HepG2 (cell line): ENCODE measurements at regions not wholly inside any gene's neighbourhood (a gene's known extent, or its start where the extent isn't known, plus 50 kb on each side); places are given as distances from the start of the nearest gene placed in this dataset.

Experiments
- ATAC-seq: fragments of 200-7000 bp; cut with Tn5 transposase; 3 replicates; pipeline ENCODE4 v1.9.1; 2020; ENCODE audit warnings: mild to moderate bottlenecking, moderate library complexity
- BruUV-seq: library from RNA; stranded (reverse); fragments of 400-500 nt; replicated peaks from 2 replicates; lab custom pipeline; 2021; lab: Mats Ljungman, UMichigan
- CTCF ChIA-PET: fragments of 300-600 bp; formaldehyde crosslinking; extraction: SDS; loops from one replicate; lab custom pipeline; 2021; ENCODE audit warnings: low total read pairs, inconsistent platforms, low intra/inter-chr PET ratio; lab: Yijun Ruan, JAX
- POLR2A ChIA-PET: fragments of 350-600 bp; sonication (Branson Sonifier 250); formaldehyde crosslinking; loops from one replicate; lab custom pipeline; 2020; ENCODE audit warnings: antibody characterized with exemption, inconsistent platforms; lab: Yijun Ruan, JAX
- DNase-seq: peaks from one replicate; pipeline ENCODE4 v3.0.0-alpha.2; 2015; ENCODE audit warnings: low spot score
- FAIRE-seq: peaks from 3 replicates; lab custom pipeline; 2011; peaks lifted over from hg19 to GRCh38; lab: Jason Lieb, UNC
- H2AFZ ChIP-seq: one replicate; pipeline ENCODE4 v1.6.1; 2011; ENCODE audit warnings: low read length, inconsistent platforms
- H3K27ac ChIP-seq: fragments of 300-600 bp; 3 replicates; pipeline ENCODE4 v1.8.0; 2011; ENCODE audit warnings: mixed run types, mild to moderate bottlenecking, mixed read lengths, low read length, inconsistent platforms; ENCODE audit not compliant: insufficient read depth; ENCODE audit errors: extremely low read length
- H3K27me3 ChIP-seq, 2 experiments: fragments of 200-600 bp in 1 of 2; 2 replicates in 1 of 2; 3 replicates in 1 of 2; pipeline versions ENCODE4 v1.6.0 to v1.8.0; 2011; ENCODE audit warnings: low read length in 2 of 2, mild to moderate bottlenecking in 2 of 2, moderate library complexity in 2 of 2, inconsistent platforms in 1 of 2; ENCODE audit not compliant: insufficient read depth in 2 of 2, control insufficient read depth in 1 of 2
- H3K36me3 ChIP-seq, 2 experiments: fragments of 200-600 bp in 1 of 2; replicated peaks in 1 of 2; 2 replicates in 1 of 2; 3 replicates in 1 of 2; pipeline versions ENCODE4 v1.5.1 to v1.8.0; 2011; ENCODE audit warnings: low read length in 2 of 2, inconsistent platforms in 1 of 2; ENCODE audit not compliant: insufficient read depth in 2 of 2, control insufficient read depth in 1 of 2
- H3K4me1 ChIP-seq: 2 replicates; pipeline ENCODE4 v1.5.1; 2012; ENCODE audit warnings: low read length, inconsistent platforms; ENCODE audit not compliant: insufficient read depth
- H3K4me2 ChIP-seq: 2 replicates; pipeline ENCODE4 v1.6.0; 2011; ENCODE audit warnings: low read depth, low read length, inconsistent platforms
- H3K4me3 ChIP-seq, 3 experiments: fragments of 200-600 bp in 1 of 3; sonication (generic), shearing (Covaris generic) in 1 of 3; replicated peaks in 1 of 3; 2 replicates each; pipeline ENCODE4 v1.5.1; 2011 to 2016; ENCODE audit warnings: low read length in 3 of 3, inconsistent platforms in 2 of 3, low read depth in 2 of 3, mild to moderate bottlenecking in 2 of 3, control low read depth in 1 of 3, mixed read lengths in 1 of 3; ENCODE audit not compliant: insufficient read depth in 1 of 3
- H3K79me2 ChIP-seq: one replicate; pipeline ENCODE4 v1.6.1; 2011; ENCODE audit warnings: low read length, inconsistent platforms; ENCODE audit not compliant: insufficient read depth
- H3K9ac ChIP-seq: 2 replicates; pipeline ENCODE4 v1.6.0; 2011; ENCODE audit warnings: mild to moderate bottlenecking, low read depth, low read length, inconsistent platforms; ENCODE audit not compliant: insufficient read depth
- H3K9me3 ChIP-seq: 2 replicates; pipeline ENCODE4 v1.5.1; 2012; ENCODE audit warnings: mild to moderate bottlenecking, low read length
- H4K20me1 ChIP-seq: 2 replicates; pipeline ENCODE4 v1.6.0; 2011; ENCODE audit warnings: inconsistent platforms, mild to moderate bottlenecking, low read length, moderate library complexity; ENCODE audit not compliant: insufficient read depth
- NFE2 ChIP-seq: sonication (generic); formaldehyde crosslinking; IDR thresholded peaks from 2 replicates; pipeline ENCODE4 v1.4.0; 2020; ENCODE audit warnings: missing genetic modification reagents
- STAT6 ChIP-seq: sonication (generic); formaldehyde crosslinking; IDR thresholded peaks from 2 replicates; pipeline ENCODE4 v1.4.0; 2020; ENCODE audit warnings: missing genetic modification reagents, mild to moderate bottlenecking, borderline replicate concordance
- ZFYVE20 ChIP-seq: sonication (generic); formaldehyde crosslinking; IDR thresholded peaks from 2 replicates; pipeline ENCODE4 v1.8.0; 2023; ENCODE audit warnings: low read depth, mild to moderate bottlenecking, moderate library complexity, missing genetic modification reagents, borderline replicate concordance
- ZNF142 ChIP-seq: sonication (generic); formaldehyde crosslinking; IDR thresholded peaks from 2 replicates; pipeline ENCODE4 v1.4.0; 2020; ENCODE audit warnings: missing genetic modification reagents
- ZNF256 ChIP-seq: sonication (generic); formaldehyde crosslinking; conservative IDR thresholded peaks from 2 replicates; pipeline ENCODE4 v1.4.0; 2020; ENCODE audit warnings: missing genetic modification reagents
- ZNF850 ChIP-seq: sonication (generic); formaldehyde crosslinking; conservative IDR thresholded peaks from 2 replicates; pipeline ENCODE4 v1.9.0; 2021; ENCODE audit warnings: mild to moderate bottlenecking, missing genetic modification reagents
- WGBS: methylation state at CpG from one replicate; pipeline ENCODE4 v1.1.6; 2017; ENCODE audit warnings: low lambda C conversion rate; 5-methylcytosine and 5-hydroxymethylcytosine counted together
- in situ Hi-C: cut with HindIII; loops from 2 replicates; pipeline ENCODE4 v1.10.0; 2017; ENCODE audit warnings: low pct_unique_long_range_greater_than_20kb; ENCODE audit not compliant: extremely low pct_ligation_motif_present
- intact Hi-C: fragments of 100-400 bp; cut with micrococcal nuclease; formaldehyde crosslinking; loops from one replicate; pipeline ENCODE4 v1.10.0; 2022; ENCODE audit not compliant: unreplicated experiment
- TF ChIP-seq, protein P1 (sequence below): sonication (generic); formaldehyde crosslinking; IDR thresholded peaks from 2 replicates; pipeline ENCODE4 v1.5.0; 2020; ENCODE audit warnings: missing genetic modification reagents, mild to moderate bottlenecking, borderline replicate concordance
- TF ChIP-seq, protein P2 (sequence below): sonication (generic); formaldehyde crosslinking; IDR thresholded peaks from 2 replicates; pipeline ENCODE4 v1.8.0; 2022; ENCODE audit warnings: missing genetic modification reagents, low read depth, mild to moderate bottlenecking, borderline replicate concordance

DNA sequence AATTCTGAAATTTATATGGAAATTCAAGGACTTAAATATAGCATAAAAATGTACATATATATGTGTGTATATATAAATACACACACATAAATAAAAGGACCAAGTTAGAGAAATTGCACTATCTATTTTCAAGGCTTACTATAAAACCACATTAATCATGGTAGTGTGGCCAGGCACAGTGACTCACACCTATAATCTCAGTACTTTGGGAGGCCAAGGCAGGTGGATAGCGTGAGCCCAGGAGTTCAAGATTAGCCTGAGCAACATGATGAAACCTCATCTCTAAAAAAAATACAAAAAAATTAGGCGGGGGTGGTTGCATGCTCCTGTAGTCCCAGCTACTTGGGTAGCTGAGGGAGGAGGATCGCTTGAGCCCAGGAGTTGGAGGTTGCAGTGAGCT, 171.4 kb upstream of the GORAB start (continued):
- no peak for TF ChIP-seq ZNF850 (CRISPR knock-in tag)

GRCh38 chr1:170365331-170365730, 166.6 kb upstream of the GORAB start:
- in situ Hi-C loops (no loop called here), intact Hi-C loops (no loop called here)
- ATAC-seq (no peak), FAIRE-seq (no peak), DNase-seq (no peak)
- no peak for TF ChIP-seq ZFYVE20 (CRISPR knock-in tag)
- TF ChIP-seq, protein P1, sequence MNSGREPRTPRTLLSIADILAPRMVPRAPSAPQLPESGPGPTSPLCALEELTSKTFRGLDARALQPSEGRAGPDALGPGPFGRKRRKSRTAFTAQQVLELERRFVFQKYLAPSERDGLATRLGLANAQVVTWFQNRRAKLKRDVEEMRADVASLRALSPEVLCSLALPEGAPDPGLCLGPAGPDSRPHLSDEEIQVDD (CRISPR knock-in tag) = no peak
- no peak for TF ChIP-seq ZNF256 (CRISPR knock-in tag)
- TF ChIP-seq, protein P2, sequence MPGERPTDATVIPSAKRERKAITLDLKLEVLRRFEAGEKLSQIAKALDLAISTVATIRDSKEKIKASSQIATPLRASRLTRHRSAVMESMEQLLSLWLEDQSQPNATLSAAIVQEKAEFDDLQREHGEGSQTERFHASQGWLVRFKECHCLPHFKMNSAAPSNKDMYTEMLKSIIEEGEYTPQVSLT (CRISPR knock-in tag) = no peak
- no peak for TF ChIP-seq STAT6 (CRISPR knock-in tag)
- no peak for TF ChIP-seq ZNF142 (CRISPR knock-in tag)
- no peak for TF ChIP-seq NFE2
- CTCF ChIA-PET = no interaction called here
- POLR2A ChIA-PET = no interaction called here
- BruUV-seq = no TSS peak
- Histone ChIP-seq H3K4me1 (no peaks in the 10 kb centered on the region), H3K9ac (no peak overlapping the region), H3K27me3 (0 out of 5 replicates have a peak, but pooled peaks cover 0 to 1% of the 10 kb centered on the region in 2 experiments), H4K20me1 (no peaks in the 10 kb centered on the region), H2AFZ (no peak overlapping the region), H3K79me2 (no peaks in the 10 kb centered on the region), H3K4me3 (no peak overlapping the region), H3K27ac (no peak overlapping the region), H3K9me3 (peaks cover 6% of the 10 kb centered on the region; the same call in 1 of the 2 replicates), H3K36me3 (no peaks in the 10 kb centered on the region), H3K4me2 (no peak overlapping the region)
- 0% methylated on average over 2 of the region's 2 CpGs for WGBS
